ENCODE measurements at regions not wholly inside any gene's neighbourhood (a gene's known extent, or its start where the extent isn't known, plus 50 kb on each side); places are given as distances from the start of the nearest gene placed in this dataset.
"Not testable (repeated sequence)": the region's sequence is repeated elsewhere in the genome, so short reads cannot be mapped to it uniquely, and the experiment has no call there.

- no peak for DNase-seq
- Mint-ChIP-seq H3K4me3 (no peak overlapping the region), H3K27ac (no peak overlapping the region), H3K36me3 (ENCODE audit: low read depth) (no peaks in the 10 kb centered on the region), H3K4me1 (no peaks in the 10 kb centered on the region), H3K9me3 (no peaks in the 10 kb centered on the region), H3K27me3 (peaks cover 8% of the 10 kb centered on the region)
- intact Hi-C loops (cut with micrococcal nuclease), result no loop called here
Measured at GRCh38 chr10:9239298-9239697, 1184.8 kb downstream of the GATA3 start.

- intact Hi-C loops (cut with micrococcal nuclease), result no loop called here
- DNase-seq, result no peak
- H3K27me3 Mint-ChIP-seq, result peaks cover 6% of the 10 kb centered on the region
- H3K36me3 Mint-ChIP-seq (ENCODE audit: low read depth), result no peaks in the 10 kb centered on the region
- no peaks in the 10 kb centered on the region for H3K9me3 Mint-ChIP-seq
- H3K27ac Mint-ChIP-seq, result no peak overlapping the region
- H3K4me1 Mint-ChIP-seq, result no peaks in the 10 kb centered on the region
- no peak overlapping the region for H3K4me3 Mint-ChIP-seq
Measured at GRCh38 chr10:9243941-9244411, 1189.5 kb downstream of the GATA3 start.

GRCh38 chr10:9244864-9245263 lies 1190.4 kb downstream of the GATA3 start:
- no peak for DNase-seq
- peaks cover 10% of the 10 kb centered on the region for H3K27me3 Mint-ChIP-seq
- H3K9me3 Mint-ChIP-seq, result no peaks in the 10 kb centered on the region
- no peak overlapping the region for H3K27ac Mint-ChIP-seq
- H3K4me1 Mint-ChIP-seq, result no peaks in the 10 kb centered on the region
- no peaks in the 10 kb centered on the region for H3K36me3 Mint-ChIP-seq (ENCODE audit: low read depth)
- H3K4me3 Mint-ChIP-seq, result no peak overlapping the region
- intact Hi-C loops (cut with micrococcal nuclease), result no loop called here

- DNase-seq, result no peak
- no peak overlapping the region for H3K27ac Mint-ChIP-seq
- intact Hi-C loops (cut with micrococcal nuclease), result no loop called here
- H3K9me3 Mint-ChIP-seq, result no peaks in the 10 kb centered on the region
- no peaks in the 10 kb centered on the region for H3K36me3 Mint-ChIP-seq (ENCODE audit: low read depth)
- peaks cover 21% of the 10 kb centered on the region for H3K27me3 Mint-ChIP-seq
- no peak overlapping the region for H3K4me3 Mint-ChIP-seq
- no peaks in the 10 kb centered on the region for H3K4me1 Mint-ChIP-seq
Measured at GRCh38 chr10:9253121-9253520, 1198.6 kb downstream of the GATA3 start.

GRCh38 chr10:9254353-9254752 lies 1199.9 kb downstream of the GATA3 start:
- intact Hi-C loops (cut with micrococcal nuclease), result no loop called here
- H3K27me3 Mint-ChIP-seq, result peaks cover 20% of the 10 kb centered on the region
- no peaks in the 10 kb centered on the region for H3K4me1 Mint-ChIP-seq
- H3K4me3 Mint-ChIP-seq, result no peak overlapping the region
- H3K27ac Mint-ChIP-seq, result no peak overlapping the region
- no peaks in the 10 kb centered on the region for H3K9me3 Mint-ChIP-seq
- DNase-seq, result no peak
- no peaks in the 10 kb centered on the region for H3K36me3 Mint-ChIP-seq (ENCODE audit: low read depth)

GRCh38 chr10:9260690-9261089 lies 1206.2 kb downstream of the GATA3 start:
- DNase-seq, result no peak

GRCh38 chr10:9262770-9263169 lies 1208.3 kb downstream of the GATA3 start:
- Mint-ChIP-seq H3K4me1 (no peaks in the 10 kb centered on the region), H3K27ac (no peak overlapping the region), H3K36me3 (ENCODE audit: low read depth) (no peaks in the 10 kb centered on the region), H3K4me3 (no peak overlapping the region), H3K9me3 (no peaks in the 10 kb centered on the region), H3K27me3 (peaks cover 14% of the 10 kb centered on the region)
- intact Hi-C loops (cut with micrococcal nuclease), result no loop called here
- DNase-seq, result no peak

More at GRCh38 chr10:9260690-9261089, 1206.2 kb downstream of the GATA3 start:
- peaks cover 18% of the 10 kb centered on the region for H3K27me3 Mint-ChIP-seq
- no peaks in the 10 kb centered on the region for H3K36me3 Mint-ChIP-seq (ENCODE audit: low read depth)
- no peaks in the 10 kb centered on the region for H3K4me1 Mint-ChIP-seq
- no peak overlapping the region for H3K4me3 Mint-ChIP-seq
- intact Hi-C loops (cut with micrococcal nuclease), result no loop called here
- H3K27ac Mint-ChIP-seq, result no peak overlapping the region
- no peaks in the 10 kb centered on the region for H3K9me3 Mint-ChIP-seq

- Mint-ChIP-seq H3K36me3 (ENCODE audit: low read depth) (no peaks in the 10 kb centered on the region), H3K9me3 (no peaks in the 10 kb centered on the region), H3K4me1 (no peaks in the 10 kb centered on the region)
Measured at GRCh38 chr10:9268176-9268575, 1213.7 kb downstream of the GATA3 start.

GRCh38 chr10:9273126-9273833 lies 1218.8 kb downstream of the GATA3 start:
- H3K27me3 Mint-ChIP-seq; H3K4me3 Mint-ChIP-seq; H3K4me1 Mint-ChIP-seq; intact Hi-C loops (cut with micrococcal nuclease); H3K9me3 Mint-ChIP-seq; H3K36me3 Mint-ChIP-seq (ENCODE audit: low read depth); H3K27ac Mint-ChIP-seq; DNase-seq: not testable (repeated sequence)

More at GRCh38 chr10:9268176-9268575, 1213.7 kb downstream of the GATA3 start:
- no peak for DNase-seq
- Mint-ChIP-seq H3K4me3 (no peak overlapping the region), H3K27me3 (peaks cover 6% of the 10 kb centered on the region), H3K27ac (no peak overlapping the region)
- intact Hi-C loops (cut with micrococcal nuclease), result no loop called here

GRCh38 chr10:9274206-9274755 lies 1219.8 kb downstream of the GATA3 start:
- Mint-ChIP-seq H3K36me3 (ENCODE audit: low read depth) (no peaks in the 10 kb centered on the region), H3K4me1 (no peaks in the 10 kb centered on the region), H3K4me3 (no peak overlapping the region), H3K9me3 (no peaks in the 10 kb centered on the region), H3K27ac (no peak overlapping the region), H3K27me3 (peaks cover 2% of the 10 kb centered on the region)
- no peak for DNase-seq
- intact Hi-C loops (cut with micrococcal nuclease), result no loop called here

GRCh38 chr10:9275861-9276260 lies 1221.4 kb downstream of the GATA3 start:
- Mint-ChIP-seq H3K9me3 (no peaks in the 10 kb centered on the region), H3K4me3 (no peak overlapping the region), H3K4me1 (no peaks in the 10 kb centered on the region), H3K27me3 (no peaks in the 10 kb centered on the region), H3K27ac (no peak overlapping the region), H3K36me3 (ENCODE audit: low read depth) (no peaks in the 10 kb centered on the region)
- intact Hi-C loops (cut with micrococcal nuclease), result no loop called here
- no peak for DNase-seq

- intact Hi-C loops (cut with micrococcal nuclease), result no loop called here
- Mint-ChIP-seq H3K36me3 (ENCODE audit: low read depth) (no peaks in the 10 kb centered on the region), H3K27me3 (peaks cover 3% of the 10 kb centered on the region), H3K4me3 (no peak overlapping the region), H3K27ac (no peak overlapping the region), H3K9me3 (peaks cover 3% of the 10 kb centered on the region), H3K4me1 (peaks cover 2% of the 10 kb centered on the region)
- DNase-seq, result no peak
Measured at GRCh38 chr10:9285690-9286089, 1231.2 kb downstream of the GATA3 start.

- intact Hi-C loops (cut with micrococcal nuclease), result loop anchor here (10.0 kb wide), 1 partner anchor 1045 kb away; no protein-coding TSS in a partner anchor
- H3K4me1 Mint-ChIP-seq, result peaks cover 4% of the 10 kb centered on the region
- no peaks in the 10 kb centered on the region for H3K9me3 Mint-ChIP-seq
- no peaks in the 10 kb centered on the region for H3K36me3 Mint-ChIP-seq (ENCODE audit: low read depth)
- no peak overlapping the region for H3K27ac Mint-ChIP-seq
- H3K4me3 Mint-ChIP-seq, result no peak overlapping the region
- peaks cover 3% of the 10 kb centered on the region for H3K27me3 Mint-ChIP-seq
- no peak for DNase-seq
Measured at GRCh38 chr10:9289811-9290210, 1235.3 kb downstream of the GATA3 start.

GRCh38 chr10:9291081-9291480 lies 1236.6 kb downstream of the GATA3 start:
- no peak for DNase-seq
- peaks cover 3% of the 10 kb centered on the region for H3K27me3 Mint-ChIP-seq
- no peaks in the 10 kb centered on the region for H3K36me3 Mint-ChIP-seq (ENCODE audit: low read depth)
- H3K27ac Mint-ChIP-seq, result no peak overlapping the region
- peaks cover 12% of the 10 kb centered on the region for H3K4me1 Mint-ChIP-seq
- intact Hi-C loops (cut with micrococcal nuclease), result loop anchor here (10.0 kb wide), 1 partner anchor 1046 kb away; no protein-coding TSS in a partner anchor
- no peaks in the 10 kb centered on the region for H3K9me3 Mint-ChIP-seq
- H3K4me3 Mint-ChIP-seq, result no peak overlapping the region

Data from activated CD4-positive, alpha-beta T cell treated with anti-CD3 and anti-CD28 coated beads, Interleukin-2, amount 10 ng/mL, durations not matched to agents 24 days and 14 days (primary cell).